Keratinocyte (primary cell): ENCODE measurements at regions not wholly inside any gene's neighbourhood (a gene's known extent, or its start where the extent isn't known, plus 50 kb on each side); places are given as distances from the start of the nearest gene placed in this dataset.

Experiments
- EZH2 ChIP-seq: IDR thresholded peaks from one replicate; pipeline ENCODE4 v1.6.1; 2012; ENCODE audit warnings: inconsistent platforms, mild to moderate bottlenecking, low read length, moderate library complexity
- TF ChIP-seq, protein P1 (sequence below), 3 experiments: IDR thresholded peaks in 1 of 3; conservative IDR thresholded peaks in 1 of 3; optimal IDR thresholded peaks in 1 of 3; 2 replicates in 2 of 3; 3 replicates in 1 of 3; pipeline versions ENCODE3 to v1.5.1; 2011; ENCODE audit warnings: low read length in 3 of 3, mild to moderate bottlenecking in 3 of 3, moderate library complexity in 2 of 3, control low read depth in 1 of 3, inconsistent platforms in 1 of 3; ENCODE audit not compliant: insufficient read depth in 2 of 3; ENCODE audit errors: extremely low read depth in 1 of 3

DNA sequence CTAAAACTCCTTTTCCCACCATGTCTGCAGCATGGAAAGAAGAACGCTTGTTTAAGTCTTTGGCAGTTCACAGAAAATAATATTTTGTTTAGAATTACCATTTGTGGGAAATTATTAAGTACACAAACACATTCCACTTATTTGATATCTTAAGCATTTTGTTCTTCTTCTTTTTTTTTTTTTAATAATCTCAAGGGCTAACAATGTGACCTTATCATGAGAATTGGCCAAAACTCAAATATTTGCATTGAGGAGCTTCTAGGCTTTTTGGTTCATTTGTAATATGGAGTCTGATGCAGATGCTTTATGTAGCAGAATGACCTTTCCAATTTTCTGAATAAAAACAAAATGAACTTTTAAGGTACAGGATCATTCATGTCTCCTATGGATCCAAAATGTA, 555.0 kb downstream of the ZEB2 start:
- TF ChIP-seq, protein P1, sequence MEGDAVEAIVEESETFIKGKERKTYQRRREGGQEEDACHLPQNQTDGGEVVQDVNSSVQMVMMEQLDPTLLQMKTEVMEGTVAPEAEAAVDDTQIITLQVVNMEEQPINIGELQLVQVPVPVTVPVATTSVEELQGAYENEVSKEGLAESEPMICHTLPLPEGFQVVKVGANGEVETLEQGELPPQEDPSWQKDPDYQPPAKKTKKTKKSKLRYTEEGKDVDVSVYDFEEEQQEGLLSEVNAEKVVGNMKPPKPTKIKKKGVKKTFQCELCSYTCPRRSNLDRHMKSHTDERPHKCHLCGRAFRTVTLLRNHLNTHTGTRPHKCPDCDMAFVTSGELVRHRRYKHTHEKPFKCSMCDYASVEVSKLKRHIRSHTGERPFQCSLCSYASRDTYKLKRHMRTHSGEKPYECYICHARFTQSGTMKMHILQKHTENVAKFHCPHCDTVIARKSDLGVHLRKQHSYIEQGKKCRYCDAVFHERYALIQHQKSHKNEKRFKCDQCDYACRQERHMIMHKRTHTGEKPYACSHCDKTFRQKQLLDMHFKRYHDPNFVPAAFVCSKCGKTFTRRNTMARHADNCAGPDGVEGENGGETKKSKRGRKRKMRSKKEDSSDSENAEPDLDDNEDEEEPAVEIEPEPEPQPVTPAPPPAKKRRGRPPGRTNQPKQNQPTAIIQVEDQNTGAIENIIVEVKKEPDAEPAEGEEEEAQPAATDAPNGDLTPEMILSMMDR (optimal IDR thresholded peaks at IDR 0.05 in 1 of 3, IDR thresholded peaks at IDR 0.05 in 1 of 3, conservative IDR thresholded peaks at IDR 0.05 in 1 of 3; ENCODE audit: extremely low read depth in 1 of 3, insufficient read depth in 2 of 3, low read length in 3 of 3): no peak
- TF ChIP-seq EZH2: no peak
